AG09319 (cell line): ENCODE measurements at regions not wholly inside any gene's neighbourhood (a gene's known extent, or its start where the extent isn't known, plus 50 kb on each side); places are given as distances from the start of the nearest gene placed in this dataset.
A peak's percentile ranks its signal among the peaks of the same experiment; 100 is the strongest.

Experiments
- DNase-seq: peaks from one replicate; pipeline ENCODE4 v3.0.0-alpha.2; 2010; ENCODE audit warnings: low read depth; ENCODE audit errors: extremely low read depth
- CTCF ChIP-seq: IDR thresholded peaks from 2 replicates; pipeline ENCODE4 v1.5.1; 2011; ENCODE audit warnings: low read depth, mild to moderate bottlenecking, inconsistent platforms, low read length, moderate library complexity

GRCh38 chr1:192958350-192958749 is 100.8 kb downstream of the UCHL5 start:
- TF ChIP-seq CTCF: no peak
- DNase-seq: no peak

GRCh38 chr1:192958871-192959270 is 100.3 kb downstream of the UCHL5 start:
- no peak for TF ChIP-seq CTCF
- DNase-seq: peak; percentile 8

- DNase-seq: no peak
- no peak for TF ChIP-seq CTCF
These were observed 99.4 kb downstream of the UCHL5 start for GRCh38 chr1:192959657-192960186.
